ENCODE measurements at regions not wholly inside any gene's neighbourhood (a gene's known extent, or its start where the extent isn't known, plus 50 kb on each side); places are given as distances from the start of the nearest gene placed in this dataset.
A peak's percentile ranks its signal among the peaks of the same experiment; 100 is the strongest.
"Not testable (repeated sequence)": the region's sequence is repeated elsewhere in the genome, so short reads cannot be mapped to it uniquely, and the experiment has no call there.

DNA sequence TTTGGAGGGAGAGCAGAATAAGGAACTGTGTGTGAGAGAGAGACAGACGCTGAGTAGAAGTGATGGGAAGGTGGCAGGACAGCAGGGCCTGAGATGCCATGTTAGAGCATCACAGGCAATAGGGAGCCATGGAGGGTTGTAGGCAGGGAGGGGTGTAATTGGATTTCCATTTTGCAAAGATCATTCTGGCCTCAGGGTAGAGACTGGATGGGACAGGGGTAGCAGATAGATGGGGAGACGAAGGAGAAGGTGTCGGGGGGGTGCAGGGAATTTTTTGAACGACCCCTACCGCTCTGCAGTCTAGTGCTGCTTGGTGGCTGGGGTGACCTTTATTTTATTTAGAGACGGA lies 106.4 kb downstream of the CRLF3 start:
- H3K4me1 Mint-ChIP-seq; H3K9me3 Mint-ChIP-seq; H3K36me3 Mint-ChIP-seq (ENCODE audit: low read depth); ATAC-seq (replicated peaks); H3K27me3 Mint-ChIP-seq; H3K27ac Mint-ChIP-seq; H3K4me3 Mint-ChIP-seq: not testable (repeated sequence)

DNA sequence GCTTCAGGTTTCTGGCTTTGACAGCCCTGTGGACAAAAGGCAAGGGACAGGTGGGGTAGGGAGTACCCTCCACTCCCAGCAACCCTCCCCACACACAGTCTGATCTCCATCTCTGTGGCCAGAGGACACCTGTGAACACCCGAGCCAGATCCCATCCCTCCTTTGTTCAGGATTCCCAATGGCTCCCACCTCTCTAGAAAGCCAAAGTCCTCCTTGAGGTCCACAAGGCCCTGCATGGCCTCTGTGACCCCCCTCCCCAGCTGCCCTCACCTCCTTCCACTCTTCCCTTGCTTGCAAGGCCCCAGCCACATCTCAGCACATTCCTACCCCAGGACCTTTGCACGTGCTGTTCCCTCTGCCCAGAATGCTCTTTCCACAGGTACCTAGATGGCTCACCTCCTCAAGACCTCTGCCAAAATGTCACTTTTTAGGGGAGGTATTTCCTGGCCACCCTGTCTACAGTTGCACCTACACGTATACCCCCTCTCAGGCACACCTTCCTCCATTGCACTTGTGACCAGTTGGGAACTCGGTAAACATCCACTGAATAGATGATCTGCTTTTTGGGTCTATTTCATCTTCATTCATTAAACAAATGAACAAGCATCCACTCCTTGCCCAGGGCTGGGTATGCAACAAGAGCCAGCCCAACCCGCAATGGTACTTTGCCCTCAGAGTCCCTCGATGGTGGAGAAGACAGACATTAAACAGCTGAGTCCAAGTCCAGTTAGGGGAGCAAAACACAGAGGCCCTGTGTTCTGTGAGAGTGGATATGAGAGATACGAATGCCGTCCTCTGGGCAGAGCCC lies 107.0 kb downstream of the CRLF3 start:
- Mint-ChIP-seq H3K36me3 (ENCODE audit: low read depth) (no peaks in the 10 kb centered on the region), H3K9me3 (no peaks in the 10 kb centered on the region), H3K4me1 (peaks cover 6% of the 10 kb centered on the region), H3K27ac (no peak overlapping the region), H3K27me3 (no peaks in the 10 kb centered on the region), H3K4me3 (no peak overlapping the region)
- no peak for ATAC-seq (replicated peaks)

DNA sequence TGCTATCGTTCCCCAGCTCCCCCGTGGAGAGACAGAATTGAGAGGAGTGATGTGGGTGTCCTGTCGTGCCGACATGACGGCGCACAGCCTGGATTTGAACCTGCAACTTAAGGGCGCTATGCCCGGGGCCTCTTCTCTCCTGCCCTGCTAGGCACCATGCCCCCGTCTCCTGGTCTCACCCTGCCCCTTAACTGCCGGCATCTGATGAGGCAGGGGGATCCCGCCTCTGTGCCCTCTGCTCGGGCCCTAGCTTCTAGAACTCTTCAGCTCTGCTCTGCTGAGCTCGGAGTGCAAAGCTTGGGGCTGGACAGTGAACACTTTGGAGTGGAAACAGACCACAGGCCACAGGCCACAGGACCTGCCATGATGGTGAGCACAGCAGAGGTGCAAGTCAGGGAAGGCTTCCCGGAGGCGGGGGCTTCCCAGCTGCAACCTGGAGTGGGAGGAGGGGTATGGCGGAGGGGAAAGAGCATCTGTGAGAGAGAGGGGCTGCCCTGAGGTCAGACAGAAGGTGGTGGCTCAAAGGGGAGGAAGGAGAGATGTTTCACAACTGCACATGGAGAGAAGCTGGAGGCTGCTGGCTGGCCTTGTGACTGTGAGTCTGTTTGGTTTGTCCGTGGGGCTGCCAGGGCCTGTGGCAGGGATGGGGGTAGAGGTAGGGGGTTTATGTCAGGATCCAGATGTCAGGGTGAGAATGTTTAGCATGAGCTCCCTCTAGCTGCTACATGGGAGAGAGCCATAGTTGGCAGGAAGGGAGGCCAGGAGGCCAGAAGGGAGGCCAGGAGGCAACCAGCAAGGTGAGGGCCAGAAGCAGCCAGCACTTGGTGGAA lies 107.8 kb downstream of the CRLF3 start:
- Mint-ChIP-seq H3K27ac (no peak overlapping the region), H3K36me3 (ENCODE audit: low read depth) (no peaks in the 10 kb centered on the region), H3K4me1 (peaks cover 6% of the 10 kb centered on the region), H3K4me3 (no peak overlapping the region), H3K27me3 (no peaks in the 10 kb centered on the region), H3K9me3 (no peaks in the 10 kb centered on the region)
- no peak for ATAC-seq (replicated peaks)

DNA sequence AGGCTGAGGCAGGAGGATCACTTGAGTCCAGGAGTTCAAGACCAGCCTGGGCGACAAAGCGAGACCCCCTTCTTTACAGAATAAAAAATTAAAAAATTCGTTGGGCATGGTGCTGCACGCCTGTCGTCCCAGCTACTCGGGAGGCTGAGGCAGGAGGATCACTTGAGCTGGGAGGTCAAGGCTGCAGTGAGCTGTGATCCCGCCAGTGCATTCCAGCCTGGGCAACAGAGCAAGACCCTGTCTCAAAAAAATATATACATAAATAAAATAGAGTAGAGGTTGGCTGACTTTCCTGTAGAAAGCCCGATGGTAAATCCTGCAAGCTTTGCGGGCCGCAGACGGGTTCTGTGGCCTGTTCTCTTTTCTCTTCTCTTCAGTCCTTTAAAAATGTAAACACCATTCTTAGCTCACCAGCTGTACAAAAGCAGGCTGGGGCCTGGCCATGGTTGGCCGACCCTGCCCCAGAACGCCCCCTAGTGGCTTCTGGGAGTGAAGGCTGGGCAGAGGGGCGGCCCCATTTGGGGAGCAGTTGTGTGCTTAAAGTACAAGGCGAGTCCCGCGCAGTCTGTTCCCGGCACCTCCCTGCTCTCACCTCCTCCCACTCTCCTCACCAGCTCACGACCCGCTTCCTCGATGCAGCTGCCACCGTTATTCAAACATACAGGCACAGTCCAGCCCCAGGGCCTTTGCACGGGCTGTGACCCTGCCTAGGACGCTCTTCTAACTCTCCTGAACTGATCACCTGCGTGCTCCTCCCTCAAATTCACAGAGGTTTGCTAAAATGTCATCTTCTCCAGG lies 109.5 kb downstream of the CRLF3 start:
- H3K4me1 Mint-ChIP-seq = peaks cover 11% of the 10 kb centered on the region
- H3K36me3 Mint-ChIP-seq (ENCODE audit: low read depth); H3K9me3 Mint-ChIP-seq; H3K27me3 Mint-ChIP-seq; H3K27ac Mint-ChIP-seq; H3K4me3 Mint-ChIP-seq: not testable (repeated sequence)
- ATAC-seq (replicated peaks) = peak; percentile 84

DNA sequence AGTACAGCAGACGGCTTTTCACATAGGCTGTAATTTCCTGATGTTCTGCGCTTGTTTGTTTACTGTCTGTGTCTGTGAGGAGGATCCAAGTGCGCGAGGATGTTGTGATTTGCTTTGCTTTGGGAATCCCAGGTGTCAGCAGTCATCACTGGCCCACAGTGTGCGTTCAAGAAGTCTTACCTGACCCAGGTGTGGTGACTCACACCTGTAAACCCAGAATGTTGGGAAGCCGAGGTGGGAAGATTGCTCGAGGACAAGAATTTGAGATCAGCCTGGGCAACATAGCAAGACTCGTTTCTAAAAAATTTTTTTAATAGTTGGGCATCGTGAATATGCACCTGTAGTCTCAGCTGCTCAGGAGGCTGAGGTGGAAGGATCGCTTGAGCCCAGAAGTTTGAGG lies 110.7 kb downstream of the CRLF3 start:
- H3K4me1 Mint-ChIP-seq; H3K27me3 Mint-ChIP-seq; H3K9me3 Mint-ChIP-seq; H3K27ac Mint-ChIP-seq; ATAC-seq (replicated peaks); H3K36me3 Mint-ChIP-seq (ENCODE audit: low read depth); H3K4me3 Mint-ChIP-seq: not testable (repeated sequence)

DNA sequence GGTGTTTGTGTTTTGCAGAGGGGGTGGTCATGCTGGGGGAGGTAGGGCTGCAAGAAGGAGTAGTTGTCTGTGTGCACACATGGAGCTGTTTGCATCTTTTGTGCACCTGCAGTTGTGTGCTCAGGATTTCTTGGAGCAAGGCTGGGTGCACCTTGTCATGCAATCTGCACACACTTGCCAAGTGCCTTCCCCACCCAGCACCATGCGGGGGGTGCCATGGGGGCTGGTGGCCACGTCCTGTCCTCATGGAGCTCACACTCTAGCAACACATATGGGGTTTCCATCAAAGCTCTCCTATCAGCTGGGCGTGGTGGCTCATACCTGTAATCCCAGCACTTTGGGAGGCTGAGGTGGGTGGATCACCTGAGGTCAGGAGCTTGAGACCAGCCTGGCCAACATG lies 111.6 kb downstream of the CRLF3 start:
- not testable (repeated sequence) for H3K9me3 Mint-ChIP-seq; ATAC-seq (replicated peaks); H3K36me3 Mint-ChIP-seq (ENCODE audit: low read depth); H3K4me3 Mint-ChIP-seq; H3K27ac Mint-ChIP-seq
- Mint-ChIP-seq H3K4me1 (peaks cover 11% of the 10 kb centered on the region), H3K27me3 (peaks cover 10% of the 10 kb centered on the region)

DNA sequence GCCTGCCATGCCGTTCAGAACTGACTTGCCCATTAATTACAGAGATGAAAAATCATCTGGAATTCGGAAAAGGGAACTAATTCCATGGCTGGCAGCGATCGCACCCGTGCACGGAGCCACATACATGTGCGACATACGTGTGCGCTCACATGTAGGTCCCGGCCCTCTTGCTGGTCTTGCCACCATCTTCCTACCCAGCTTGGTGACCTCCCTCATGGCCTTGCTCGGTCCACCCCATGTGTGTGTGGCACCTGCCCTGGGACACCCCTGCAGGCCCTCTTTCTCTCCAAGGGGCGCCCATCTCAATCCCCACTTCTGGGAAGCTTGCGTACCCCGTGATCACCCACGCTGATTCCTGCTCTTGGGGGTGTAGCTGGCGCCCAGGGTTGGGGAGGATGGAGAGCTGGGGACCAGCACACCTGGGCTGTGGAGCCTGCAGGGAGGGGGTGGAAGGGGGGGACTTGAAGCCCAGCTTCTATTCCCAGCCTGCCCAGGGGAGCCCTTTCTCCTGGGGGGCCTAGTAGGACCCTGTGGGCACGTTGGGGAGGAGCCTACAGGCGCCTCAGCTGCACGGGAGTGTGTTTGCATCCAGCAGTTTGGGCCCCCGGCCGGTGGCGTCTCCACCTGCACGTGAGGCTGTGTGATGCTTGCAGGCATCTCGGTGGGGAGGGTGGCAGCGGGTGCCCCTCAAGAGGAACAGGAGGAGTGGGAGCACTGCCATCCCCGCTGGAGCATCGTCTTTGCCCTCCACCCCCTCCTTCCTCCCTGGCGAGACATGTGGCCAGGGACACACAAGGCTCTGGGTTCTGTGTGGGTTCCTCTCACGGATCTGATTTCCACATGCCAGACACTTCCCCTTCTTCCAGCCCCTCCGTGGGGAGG lies 112.6 kb downstream of the CRLF3 start:
- Mint-ChIP-seq H3K27ac (peak overlapping the region; percentile 59), H3K4me3 (peak overlapping the region; percentile 76), H3K27me3 (peaks cover 13% of the 10 kb centered on the region), H3K4me1 (peaks cover 11% of the 10 kb centered on the region)
- ATAC-seq (replicated peaks); H3K36me3 Mint-ChIP-seq (ENCODE audit: low read depth); H3K9me3 Mint-ChIP-seq: not testable (repeated sequence)

DNA sequence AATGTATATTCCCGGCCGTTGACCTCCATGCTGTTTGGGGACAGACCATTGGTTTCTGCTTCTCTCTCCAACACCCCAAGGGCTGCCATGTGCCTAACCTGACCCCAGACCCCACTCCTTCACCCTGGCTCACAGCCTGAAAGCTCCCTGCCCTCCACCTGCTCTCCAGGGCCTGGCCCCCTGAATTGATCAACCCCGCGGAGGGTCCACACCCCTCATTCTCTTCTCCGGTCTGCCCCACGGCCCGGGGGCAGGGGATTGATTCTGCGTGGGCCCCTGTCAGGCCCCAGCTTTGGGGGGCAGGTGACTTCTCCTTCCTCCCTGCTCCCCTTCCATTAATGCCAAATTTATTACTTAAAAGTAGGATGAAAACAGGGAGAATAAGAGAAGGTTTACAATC lies 113.3 kb downstream of the CRLF3 start:
- not testable (repeated sequence) for ATAC-seq (replicated peaks); H3K9me3 Mint-ChIP-seq; H3K36me3 Mint-ChIP-seq (ENCODE audit: low read depth)
- Mint-ChIP-seq H3K4me3 (peak overlapping the region; percentile 76), H3K4me1 (peaks cover 11% of the 10 kb centered on the region), H3K27ac (peak overlapping the region; percentile 59), H3K27me3 (peaks cover 13% of the 10 kb centered on the region)

DNA sequence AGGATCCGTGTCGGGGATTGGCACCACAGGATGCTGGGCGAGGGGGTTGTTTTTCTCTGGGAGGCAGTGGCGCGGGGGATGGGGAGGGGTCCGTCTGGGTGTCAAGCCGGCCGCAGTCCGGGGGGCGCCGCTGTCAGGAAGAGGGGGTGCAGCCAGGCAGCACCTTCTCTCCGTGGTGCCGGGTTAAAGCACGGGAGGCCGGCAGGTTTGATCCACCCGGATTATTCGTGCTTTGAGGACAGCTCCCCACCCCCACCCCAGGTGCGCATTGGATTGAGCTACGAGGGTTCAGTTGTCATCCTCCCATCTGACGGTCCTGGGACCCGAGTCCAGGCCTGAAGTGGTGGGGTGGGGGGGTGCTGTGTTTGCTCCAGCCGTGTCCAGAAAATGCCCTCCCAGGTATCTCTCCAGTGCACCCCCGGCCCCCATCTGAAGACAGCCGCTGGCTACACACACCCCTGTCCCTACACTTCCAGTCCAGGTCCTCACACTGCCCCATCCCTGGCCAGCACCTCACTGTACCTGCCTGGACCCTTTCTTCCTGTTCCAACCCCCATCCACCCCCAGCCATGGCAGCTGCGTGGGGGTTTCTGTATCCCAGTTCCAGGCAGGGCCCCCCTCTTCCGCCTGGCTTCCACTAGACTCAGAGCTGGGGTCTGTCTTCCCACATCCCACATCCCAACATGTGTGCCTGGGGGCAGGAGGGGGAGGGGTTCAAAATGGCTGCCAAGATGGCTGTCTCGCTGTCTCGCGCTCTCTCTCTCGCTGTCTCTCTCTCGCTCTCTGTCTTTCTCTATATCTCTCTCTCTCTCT lies 114.0 kb downstream of the CRLF3 start:
- Mint-ChIP-seq H3K4me1 (peaks cover 11% of the 10 kb centered on the region), H3K27me3 (peaks cover 17% of the 10 kb centered on the region), H3K4me3 (peak overlapping the region; percentile 76), H3K27ac (peak overlapping the region; percentile 59)
- not testable (repeated sequence) for ATAC-seq (replicated peaks); H3K9me3 Mint-ChIP-seq; H3K36me3 Mint-ChIP-seq (ENCODE audit: low read depth)

DNA sequence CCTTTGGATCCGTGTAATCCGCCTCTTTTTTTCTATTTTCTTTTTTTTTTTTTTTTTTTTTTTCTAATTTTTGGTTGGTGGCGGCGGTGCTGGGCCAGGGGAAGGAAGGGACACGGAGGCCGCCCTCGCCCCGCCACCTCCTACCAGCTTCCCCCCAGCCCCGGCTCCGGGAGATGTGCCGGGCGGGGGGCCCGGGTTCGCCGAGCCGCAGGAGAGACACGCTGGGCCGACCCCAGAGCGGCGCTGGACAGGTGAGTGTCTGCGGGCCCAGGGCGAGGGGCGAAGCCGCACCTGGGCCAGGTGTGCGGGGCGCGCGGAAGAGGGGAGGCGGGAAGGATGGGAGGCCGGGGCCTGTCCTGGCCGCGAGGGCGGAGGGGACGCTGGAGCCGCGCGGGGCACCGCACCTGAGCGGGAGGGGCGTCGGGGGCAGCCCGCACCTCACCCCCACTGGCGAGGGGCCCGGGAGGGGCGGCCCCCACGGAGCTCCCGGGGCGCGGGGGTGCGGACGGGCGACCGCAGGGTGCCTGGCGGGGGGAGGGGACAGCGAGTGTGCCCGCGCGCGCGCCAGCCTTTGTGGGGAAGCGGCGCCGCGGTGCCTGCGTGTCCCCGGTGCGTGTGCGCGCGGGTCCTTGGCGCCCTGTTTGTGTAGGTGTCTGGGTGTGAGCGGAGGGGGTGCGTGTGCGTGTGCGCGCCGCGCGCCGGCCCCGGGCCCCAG lies 114.8 kb downstream of the CRLF3 start:
- peak; percentile 10 for ATAC-seq (replicated peaks)
- peaks cover 11% of the 10 kb centered on the region for H3K4me1 Mint-ChIP-seq
- peaks cover 20% of the 10 kb centered on the region for H3K27me3 Mint-ChIP-seq
- not testable (repeated sequence) for H3K36me3 Mint-ChIP-seq (ENCODE audit: low read depth); H3K9me3 Mint-ChIP-seq; H3K27ac Mint-ChIP-seq
- H3K4me3 Mint-ChIP-seq = peak overlapping the region; percentile 76

DNA sequence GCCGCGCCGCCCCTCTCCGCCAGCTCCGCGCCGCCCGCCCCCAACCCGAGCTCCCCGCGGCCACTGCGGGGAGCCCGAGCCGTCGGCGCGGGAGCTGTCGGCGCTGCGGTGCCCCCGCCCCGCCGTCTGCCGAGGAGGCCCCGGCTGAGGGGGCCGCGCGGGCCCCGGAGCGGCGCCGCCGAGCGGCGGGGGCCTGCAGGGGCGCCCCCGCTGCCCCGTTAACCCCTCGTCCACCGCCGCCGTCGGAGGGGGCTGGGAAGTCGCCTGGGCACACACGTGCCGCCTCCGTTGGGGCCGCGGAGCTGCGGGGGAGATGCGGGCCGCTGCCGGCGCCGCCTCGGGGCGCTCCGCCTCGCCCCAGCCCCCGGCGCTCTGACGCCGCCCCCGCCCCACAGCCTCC lies 115.4 kb downstream of the CRLF3 start:
- Mint-ChIP-seq H3K4me1 (peaks cover 11% of the 10 kb centered on the region), H3K27me3 (peaks cover 20% of the 10 kb centered on the region), H3K4me3 (peak overlapping the region; percentile 96)
- H3K27ac Mint-ChIP-seq; H3K9me3 Mint-ChIP-seq; H3K36me3 Mint-ChIP-seq (ENCODE audit: low read depth): not testable (repeated sequence)
- ATAC-seq (replicated peaks) = peak; percentile 13

DNA sequence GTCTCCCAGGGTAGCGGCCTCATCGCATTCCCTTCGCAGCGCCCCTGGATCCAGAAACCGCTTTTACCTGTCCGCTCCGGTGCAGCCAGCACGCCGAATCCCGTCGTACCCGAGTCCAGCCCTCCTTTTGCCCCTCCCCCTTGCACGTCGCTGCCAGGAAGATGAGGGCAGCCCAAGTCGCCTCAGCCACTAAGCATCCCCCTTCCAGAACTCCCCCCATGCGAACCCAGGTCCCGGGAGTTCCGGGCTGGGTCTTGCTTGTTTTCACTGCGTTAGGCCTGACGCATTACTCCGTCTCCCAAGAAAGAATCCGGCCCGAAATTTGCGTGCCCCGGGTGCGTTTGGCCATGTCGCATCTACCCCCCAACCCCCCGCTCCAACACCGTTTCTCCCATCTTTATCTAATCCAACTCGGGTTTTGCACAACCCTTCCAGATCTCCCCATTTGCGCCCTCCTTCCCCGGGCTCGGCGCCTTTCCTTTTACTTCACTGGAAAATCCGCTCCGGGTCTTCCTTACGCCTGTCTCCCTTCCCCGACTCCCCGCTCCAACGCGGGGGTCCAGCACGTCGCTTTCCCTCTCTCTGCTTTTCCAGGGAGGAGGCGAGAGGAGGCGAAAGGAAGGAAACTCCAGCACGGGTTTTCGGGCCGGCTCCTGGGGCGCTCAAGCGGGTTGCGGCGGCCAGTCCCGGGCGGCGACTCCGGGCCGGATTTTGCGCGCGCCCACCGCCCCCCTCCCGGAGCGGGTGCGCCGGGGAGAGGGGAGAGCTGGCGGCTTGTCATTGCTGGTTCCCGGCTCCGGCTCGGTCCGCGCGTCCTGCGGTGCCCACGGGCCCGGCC lies 116.0 kb downstream of the CRLF3 start:
- peaks cover 20% of the 10 kb centered on the region for H3K27me3 Mint-ChIP-seq
- H3K4me3 Mint-ChIP-seq = peak overlapping the region; percentile 96
- ATAC-seq (replicated peaks) = peak; percentile 47
- not testable (repeated sequence) for H3K36me3 Mint-ChIP-seq (ENCODE audit: low read depth); H3K9me3 Mint-ChIP-seq
- H3K27ac Mint-ChIP-seq = peak overlapping the region; percentile 78
- H3K4me1 Mint-ChIP-seq = peaks cover 11% of the 10 kb centered on the region

Measured in activated T-helper 17 cell treated with anti-CD3 and anti-CD28 coated beads, Interleukin-2, amount 50 U/mL, for 72 hours (primary cell).